Lower leg skin (tissue), 3 donors: ENCODE measurements at regions not wholly inside any gene's neighbourhood (a gene's known extent, or its start where the extent isn't known, plus 50 kb on each side); places are given as distances from the start of the nearest gene placed in this dataset.

Experiments
- CTCF ChIP-seq, 3 donors: fragments of 450-650 bp; IDR thresholded peaks; one replicate each; pipeline ENCODE4 v1.5.1; 2016; ENCODE audit warnings: antibody characterized with exemption in 3 of 3, mild to moderate bottlenecking in 3 of 3, moderate library complexity in 2 of 3
- POLR2A ChIP-seq, 2 donors: fragments of 450-650 bp; IDR thresholded peaks; one replicate each; pipeline ENCODE4 v1.6.1; 2016 to 2017; ENCODE audit warnings: antibody characterized with exemption in 2 of 2, mild to moderate bottlenecking in 1 of 2, moderate library complexity in 1 of 2

DNA sequence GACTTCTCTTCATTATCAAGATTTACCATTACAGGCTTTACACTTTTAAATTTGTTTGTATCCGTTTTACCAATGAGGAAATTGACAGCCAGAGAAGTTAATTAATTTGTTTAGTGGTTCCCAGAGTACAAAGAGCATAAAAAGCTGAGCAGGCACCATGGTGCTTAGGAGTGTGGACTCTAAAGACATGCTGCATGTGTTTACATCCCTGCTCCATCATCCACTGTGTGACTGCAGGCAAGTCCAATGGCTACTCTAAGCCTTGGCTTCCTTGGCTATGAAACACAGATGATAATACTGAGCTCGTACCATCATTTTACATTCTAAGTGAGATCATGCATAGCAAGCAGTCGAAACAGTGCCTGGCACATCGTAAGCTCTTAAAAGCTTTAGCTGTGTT lies 108.0 kb upstream of the SLC35G4 start:
- TF ChIP-seq POLR2A (IDR thresholded peaks at IDR 0.05): no peak
- no peak for TF ChIP-seq CTCF (IDR thresholded peaks at IDR 0.05)
